ENCODE measurements at regions not wholly inside any gene's neighbourhood (a gene's known extent, or its start where the extent isn't known, plus 50 kb on each side); places are given as distances from the start of the nearest gene placed in this dataset.

GRCh38 chr15:66832664-66833063 is 130.6 kb downstream of the SMAD6 start:
- intact Hi-C loops (cut with DNase I, micrococcal nuclease): no loop called here
- DNase-seq (no peak), ATAC-seq (no peak)

GRCh38 chr15:66833371-66833770 is 131.3 kb downstream of the SMAD6 start:
- intact Hi-C loops (cut with DNase I, micrococcal nuclease): no loop called here
- ATAC-seq: no peak
- no peak for DNase-seq

GRCh38 chr15:66833803-66834202 is 131.8 kb downstream of the SMAD6 start:
- DNase-seq (no peak), ATAC-seq (no peak)
- intact Hi-C loops (cut with DNase I, micrococcal nuclease): no loop called here

GRCh38 chr15:66834881-66835878 is 133.1 kb downstream of the SMAD6 start:
- no peak for ATAC-seq
- no peak for DNase-seq
- intact Hi-C loops (cut with DNase I, micrococcal nuclease): no loop called here

GRCh38 chr15:66836231-66837030 is 134.4 kb downstream of the SMAD6 start:
- ATAC-seq (no peak), DNase-seq (no peak)
- intact Hi-C loops (cut with DNase I, micrococcal nuclease): no loop called here

- ATAC-seq: no peak
- intact Hi-C loops (cut with DNase I, micrococcal nuclease): no loop called here
- no peak for DNase-seq
Measured at GRCh38 chr15:66838202-66838601, 136.2 kb downstream of the SMAD6 start.

GRCh38 chr15:66838671-66839239 is 136.7 kb downstream of the SMAD6 start:
- no peak for ATAC-seq
- DNase-seq: no peak
- intact Hi-C loops (cut with DNase I, micrococcal nuclease): no loop called here

GRCh38 chr15:66839506-66840112 is 137.6 kb downstream of the SMAD6 start:
- DNase-seq (no peak), ATAC-seq (no peak)
- intact Hi-C loops (cut with DNase I, micrococcal nuclease): no loop called here

GRCh38 chr15:66840615-66841390 is 138.8 kb downstream of the SMAD6 start:
- intact Hi-C loops (cut with DNase I, micrococcal nuclease): no loop called here
- ATAC-seq (no peak), DNase-seq (no peak)

GRCh38 chr15:66841953-66842681 is 140.1 kb downstream of the SMAD6 start:
- intact Hi-C loops (cut with DNase I, micrococcal nuclease): no loop called here
- DNase-seq (peak; percentile 77 to 81), ATAC-seq (peak; percentile 84)

- peak; percentile 84 for ATAC-seq
- peak; percentile 76 to 78 for DNase-seq
- intact Hi-C loops (cut with DNase I, micrococcal nuclease): no loop called here
Measured at GRCh38 chr15:66842710-66843441, 140.8 kb downstream of the SMAD6 start.

DNA sequence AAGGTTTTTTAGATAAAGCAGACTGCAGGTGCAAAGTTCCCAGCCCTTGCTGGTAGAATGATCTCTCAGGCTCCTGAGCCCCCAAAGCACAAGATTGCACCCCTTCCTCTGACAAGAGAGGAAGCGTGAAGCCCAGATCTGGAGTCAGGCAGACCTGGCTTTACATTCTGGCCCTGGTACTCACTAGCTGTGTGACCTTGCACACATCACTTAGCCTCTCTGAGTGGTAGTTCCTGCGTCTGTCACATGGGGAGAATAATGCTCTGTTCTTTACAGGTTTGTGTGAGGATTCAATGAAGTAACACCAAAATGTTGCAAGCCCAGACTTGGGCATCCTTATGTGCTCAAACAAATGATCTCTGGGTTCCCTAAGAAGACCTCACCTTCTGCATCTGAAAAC is 141.5 kb downstream of the SMAD6 start:
- intact Hi-C loops (cut with DNase I, micrococcal nuclease): no loop called here
- no peak for DNase-seq
- ATAC-seq: no peak

GRCh38 chr15:66844041-66844746 is 142.2 kb downstream of the SMAD6 start:
- intact Hi-C loops (cut with DNase I, micrococcal nuclease): no loop called here
- no peak for ATAC-seq
- DNase-seq: no peak

- intact Hi-C loops (cut with DNase I, micrococcal nuclease): no loop called here
- ATAC-seq (no peak), DNase-seq (no peak)
Measured at GRCh38 chr15:66844747-66845145, 142.7 kb downstream of the SMAD6 start.

GRCh38 chr15:66845266-66845785 is 143.3 kb downstream of the SMAD6 start:
- no peak for DNase-seq

GRCh38 chr15:66846031-66846430 is 144.0 kb downstream of the SMAD6 start:
- ATAC-seq: no peak
- intact Hi-C loops (cut with DNase I, micrococcal nuclease): no loop called here
- DNase-seq: no peak

More at GRCh38 chr15:66845266-66845785, 143.3 kb downstream of the SMAD6 start:
- ATAC-seq: no peak
- intact Hi-C loops (cut with DNase I, micrococcal nuclease): no loop called here
